HEK293T (cell line): ENCODE measurements at regions not wholly inside any gene's neighbourhood (a gene's known extent, or its start where the extent isn't known, plus 50 kb on each side); places are given as distances from the start of the nearest gene placed in this dataset.

Experiments
- ARNT ChIP-seq: fragments of 450-650 bp; IDR thresholded peaks from 2 replicates; pipeline ENCODE4 v1.6.1; 2017; ENCODE audit warnings: mild to moderate bottlenecking
- BHLHE40 ChIP-seq: fragments of 450-650 bp; IDR thresholded peaks from 2 replicates; pipeline ENCODE4 v1.6.1; 2016; ENCODE audit warnings: mild to moderate bottlenecking, moderate library complexity, borderline replicate concordance
- CTBP1 ChIP-seq: fragments of 450-650 bp; IDR thresholded peaks from 2 replicates; pipeline ENCODE4 v1.6.1; 2016; ENCODE audit warnings: borderline replicate concordance
- FOXA1 ChIP-seq: fragments of 450-650 bp; IDR thresholded peaks from 2 replicates; pipeline ENCODE4 v1.6.1; 2016; ENCODE audit warnings: mild to moderate bottlenecking
- FOXM1 ChIP-seq: fragments of 450-650 bp; IDR thresholded peaks from 2 replicates; pipeline ENCODE4 v1.6.1; 2017; ENCODE audit warnings: mild to moderate bottlenecking, borderline replicate concordance
- LEF1 ChIP-seq: fragments of 450-650 bp; IDR thresholded peaks from 2 replicates; pipeline ENCODE4 v1.6.1; 2017; ENCODE audit warnings: mild to moderate bottlenecking, borderline replicate concordance
- SP1 ChIP-seq: fragments of 450-650 bp; IDR thresholded peaks from 2 replicates; pipeline ENCODE4 v1.6.1; 2017
- SUZ12 ChIP-seq: fragments of 450-650 bp; IDR thresholded peaks from 2 replicates; pipeline ENCODE4 v1.6.1; 2016; ENCODE audit warnings: mild to moderate bottlenecking
- TF ChIP-seq, protein P1 (sequence below): fragments of 450-650 bp; IDR thresholded peaks from 2 replicates; pipeline ENCODE4 v1.6.1; 2016

DNA sequence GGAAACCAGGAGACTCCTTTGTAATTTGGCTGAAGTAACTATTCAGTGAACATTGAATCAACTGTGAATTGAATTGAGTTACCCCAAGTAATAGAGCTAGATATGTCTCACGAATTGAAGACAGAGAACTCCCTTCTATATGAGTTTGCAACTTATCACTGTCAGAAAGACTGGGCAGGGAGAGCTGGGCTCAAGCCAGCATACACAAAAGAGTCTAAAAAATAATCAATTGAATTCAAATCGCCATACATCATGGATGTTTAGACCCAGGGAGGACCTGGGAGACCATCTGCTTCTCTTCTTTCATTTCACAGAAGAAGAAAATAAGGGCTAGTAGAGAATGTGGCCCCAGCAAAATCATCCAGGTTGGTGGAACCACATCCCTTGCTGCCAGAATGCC lies 503.1 kb upstream of the AUTS2 start:
- TF ChIP-seq CTBP1: no peak
- TF ChIP-seq FOXM1: no peak
- no peak for TF ChIP-seq SP1
- TF ChIP-seq, protein P1, sequence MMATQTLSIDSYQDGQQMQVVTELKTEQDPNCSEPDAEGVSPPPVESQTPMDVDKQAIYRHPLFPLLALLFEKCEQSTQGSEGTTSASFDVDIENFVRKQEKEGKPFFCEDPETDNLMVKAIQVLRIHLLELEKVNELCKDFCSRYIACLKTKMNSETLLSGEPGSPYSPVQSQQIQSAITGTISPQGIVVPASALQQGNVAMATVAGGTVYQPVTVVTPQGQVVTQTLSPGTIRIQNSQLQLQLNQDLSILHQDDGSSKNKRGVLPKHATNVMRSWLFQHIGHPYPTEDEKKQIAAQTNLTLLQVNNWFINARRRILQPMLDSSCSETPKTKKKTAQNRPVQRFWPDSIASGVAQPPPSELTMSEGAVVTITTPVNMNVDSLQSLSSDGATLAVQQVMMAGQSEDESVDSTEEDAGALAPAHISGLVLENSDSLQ: no peak
- no peak for TF ChIP-seq BHLHE40
- no peak for TF ChIP-seq LEF1
- no peak for TF ChIP-seq ARNT
- TF ChIP-seq SUZ12: no peak
- TF ChIP-seq FOXA1: no peak
